Astrocyte (in vitro differentiated cells and primary cell): ENCODE measurements at regions not wholly inside any gene's neighbourhood (a gene's known extent, or its start where the extent isn't known, plus 50 kb on each side); places are given as distances from the start of the nearest gene placed in this dataset.
"Not testable (repeated sequence)": the region's sequence is repeated elsewhere in the genome, so short reads cannot be mapped to it uniquely, and the experiment has no call there.

Source experiments
- DNase-seq: peaks from one replicate; pipeline ENCODE4 v3.0.0-alpha.2; 2010; ENCODE audit warnings: low read depth
- FAIRE-seq: peaks from 2 replicates; lab custom pipeline; 2011; peaks lifted over from hg19 to GRCh38; lab: Jason Lieb, UNC
- H2AFZ ChIP-seq: 2 replicates; pipeline ENCODE4 v1.6.0; 2012; ENCODE audit warnings: low read depth, low read length, inconsistent platforms
- H3K27ac ChIP-seq: 2 replicates; pipeline ENCODE4 v1.5.1; 2011; ENCODE audit warnings: low read depth, low read length, inconsistent platforms
- H3K27me3 ChIP-seq: 2 replicates; pipeline ENCODE4 v1.6.0; 2011; ENCODE audit warnings: low read length, inconsistent platforms; ENCODE audit not compliant: insufficient read depth
- H3K36me3 ChIP-seq: 2 replicates; pipeline ENCODE4 v1.5.1; 2011; ENCODE audit warnings: low read length, inconsistent platforms; ENCODE audit not compliant: insufficient read depth
- H3K4me1 ChIP-seq: 2 replicates; pipeline ENCODE4 v1.5.1; 2011; ENCODE audit warnings: low read length, inconsistent platforms; ENCODE audit not compliant: insufficient read depth
- H3K4me2 ChIP-seq: 2 replicates; pipeline ENCODE4 v1.6.0; 2012; ENCODE audit warnings: low read length, inconsistent platforms
- H3K4me3 ChIP-seq: 2 replicates; pipeline ENCODE4 v1.5.1; 2011; ENCODE audit warnings: low read depth, mild to moderate bottlenecking, low read length, inconsistent platforms; ENCODE audit not compliant: insufficient read depth
- H3K79me2 ChIP-seq: 2 replicates; pipeline ENCODE4 v1.6.0; 2012; ENCODE audit warnings: mild to moderate bottlenecking, low read length, inconsistent platforms; ENCODE audit not compliant: insufficient read depth
- H3K9ac ChIP-seq: 2 replicates; pipeline ENCODE4 v1.6.0; 2012; ENCODE audit warnings: mild to moderate bottlenecking, low read length, inconsistent platforms
- H3K9me3 ChIP-seq: 2 replicates; pipeline ENCODE4 v1.5.1; 2012; ENCODE audit warnings: low read depth, mild to moderate bottlenecking, low read length, inconsistent platforms; ENCODE audit not compliant: insufficient read depth
- H4K20me1 ChIP-seq: 2 replicates; pipeline ENCODE4 v1.6.0; 2012; ENCODE audit warnings: low read length, inconsistent platforms; ENCODE audit not compliant: insufficient read depth
- H3K27ac Mint-ChIP-seq: one replicate; pipeline ENCODE4 v1.8.0; 2021; ENCODE audit warnings: mild to moderate bottlenecking, mixed read lengths; ENCODE audit not compliant: unreplicated experiment
- H3K27me3 Mint-ChIP-seq: one replicate; pipeline ENCODE4 v1.8.0; 2021; ENCODE audit warnings: low read depth, mixed read lengths; ENCODE audit not compliant: unreplicated experiment
- H3K36me3 Mint-ChIP-seq: one replicate; pipeline ENCODE4 v1.8.0; 2021; ENCODE audit warnings: low read depth, mixed read lengths; ENCODE audit not compliant: unreplicated experiment
- H3K4me1 Mint-ChIP-seq: one replicate; pipeline ENCODE4 v1.8.0; 2021; ENCODE audit warnings: low read depth, mixed read lengths; ENCODE audit not compliant: unreplicated experiment
- H3K4me3 Mint-ChIP-seq: one replicate; pipeline ENCODE4 v1.8.0; 2021; ENCODE audit warnings: mild to moderate bottlenecking, moderate library complexity, mixed read lengths; ENCODE audit not compliant: unreplicated experiment
- H3K9me3 Mint-ChIP-seq: one replicate; pipeline ENCODE4 v1.8.0; 2021; ENCODE audit warnings: mild to moderate bottlenecking, mixed read lengths; ENCODE audit not compliant: unreplicated experiment
- EZH2 ChIP-seq: IDR thresholded peaks from 2 replicates; pipeline ENCODE4 v1.6.1; 2012; ENCODE audit warnings: mild to moderate bottlenecking, low read length, inconsistent platforms; ENCODE audit not compliant: insufficient read depth
- TF ChIP-seq, protein P1 (sequence below): IDR thresholded peaks from 2 replicates; pipeline ENCODE4 v1.5.1; 2011; ENCODE audit warnings: low read depth, mild to moderate bottlenecking, inconsistent platforms, low read length, moderate library complexity; ENCODE audit not compliant: insufficient read depth

DNA sequence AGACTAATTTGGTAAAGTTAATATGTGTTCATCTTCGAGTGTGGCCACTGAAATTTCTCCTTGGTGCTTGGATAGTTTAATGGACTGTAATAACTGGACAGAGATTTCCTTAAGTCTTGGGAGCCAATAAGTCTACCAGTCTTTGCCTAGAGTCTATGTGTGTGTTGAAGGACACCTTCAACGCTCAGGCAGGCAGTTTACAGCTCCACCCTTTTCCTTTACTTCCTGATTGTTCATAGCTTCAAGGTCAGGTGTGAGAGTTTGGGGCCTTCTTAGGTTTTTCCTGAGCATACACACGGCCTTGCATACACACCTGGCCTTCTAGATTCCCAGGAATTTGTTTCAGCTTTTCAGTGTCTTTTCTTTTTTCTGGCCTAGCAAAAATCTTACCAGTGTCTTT lies 355.3 kb upstream of the AMOT start:
- no peaks in the 10 kb centered on the region for H3K9me3 ChIP-seq
- no peaks in the 10 kb centered on the region for H3K4me1 Mint-ChIP-seq
- no peaks in the 10 kb centered on the region for H3K79me2 ChIP-seq
- H2AFZ ChIP-seq = no peak overlapping the region
- no peaks in the 10 kb centered on the region for H4K20me1 ChIP-seq
- H3K4me2 ChIP-seq = no peak overlapping the region
- H3K4me3 Mint-ChIP-seq = no peak overlapping the region
- H3K4me3 ChIP-seq = no peak overlapping the region
- no peaks in the 10 kb centered on the region for H3K4me1 ChIP-seq
- no peak overlapping the region for H3K27ac ChIP-seq
- H3K9me3 Mint-ChIP-seq = no peaks in the 10 kb centered on the region
- no peaks in the 10 kb centered on the region for H3K27me3 ChIP-seq
- H3K9ac ChIP-seq = no peak overlapping the region
- no peaks in the 10 kb centered on the region for H3K36me3 Mint-ChIP-seq
- H3K36me3 ChIP-seq = no peaks in the 10 kb centered on the region
- no peak for DNase-seq
- no peaks in the 10 kb centered on the region for H3K27me3 Mint-ChIP-seq
- no peak for TF ChIP-seq EZH2
- TF ChIP-seq, protein P1, sequence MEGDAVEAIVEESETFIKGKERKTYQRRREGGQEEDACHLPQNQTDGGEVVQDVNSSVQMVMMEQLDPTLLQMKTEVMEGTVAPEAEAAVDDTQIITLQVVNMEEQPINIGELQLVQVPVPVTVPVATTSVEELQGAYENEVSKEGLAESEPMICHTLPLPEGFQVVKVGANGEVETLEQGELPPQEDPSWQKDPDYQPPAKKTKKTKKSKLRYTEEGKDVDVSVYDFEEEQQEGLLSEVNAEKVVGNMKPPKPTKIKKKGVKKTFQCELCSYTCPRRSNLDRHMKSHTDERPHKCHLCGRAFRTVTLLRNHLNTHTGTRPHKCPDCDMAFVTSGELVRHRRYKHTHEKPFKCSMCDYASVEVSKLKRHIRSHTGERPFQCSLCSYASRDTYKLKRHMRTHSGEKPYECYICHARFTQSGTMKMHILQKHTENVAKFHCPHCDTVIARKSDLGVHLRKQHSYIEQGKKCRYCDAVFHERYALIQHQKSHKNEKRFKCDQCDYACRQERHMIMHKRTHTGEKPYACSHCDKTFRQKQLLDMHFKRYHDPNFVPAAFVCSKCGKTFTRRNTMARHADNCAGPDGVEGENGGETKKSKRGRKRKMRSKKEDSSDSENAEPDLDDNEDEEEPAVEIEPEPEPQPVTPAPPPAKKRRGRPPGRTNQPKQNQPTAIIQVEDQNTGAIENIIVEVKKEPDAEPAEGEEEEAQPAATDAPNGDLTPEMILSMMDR = no peak
- FAIRE-seq = peak; percentile 64
- H3K27ac Mint-ChIP-seq = no peak overlapping the region

DNA sequence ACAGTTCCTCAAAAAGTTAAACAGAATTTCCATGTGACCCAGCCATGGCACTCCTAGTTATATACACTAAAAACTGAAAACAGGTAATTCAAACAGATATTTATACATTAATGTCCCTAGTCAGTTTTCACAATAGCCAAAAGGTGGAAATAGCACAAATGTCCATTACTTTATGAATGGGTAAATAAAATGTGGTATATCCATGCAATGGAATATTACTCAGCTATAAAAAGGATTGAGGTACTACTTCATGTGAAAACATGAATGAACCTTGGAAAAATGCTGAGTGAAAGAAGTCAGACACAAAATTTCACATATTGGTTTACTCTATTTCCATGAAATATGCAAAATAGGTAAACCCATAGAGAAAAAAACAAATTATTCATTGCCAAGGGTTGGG lies 351.8 kb upstream of the AMOT start:
- DNase-seq (no peak), FAIRE-seq (peak; percentile 20)
- no peaks in the 10 kb centered on the region for H3K27me3 ChIP-seq
- H3K27ac Mint-ChIP-seq = no peak overlapping the region
- no peaks in the 10 kb centered on the region for H3K4me1 Mint-ChIP-seq
- H3K27ac ChIP-seq = no peak overlapping the region
- H3K27me3 Mint-ChIP-seq = no peaks in the 10 kb centered on the region
- TF ChIP-seq, protein P1 = no peak
- no peak for TF ChIP-seq EZH2
- H4K20me1 ChIP-seq = no peaks in the 10 kb centered on the region
- H3K9me3 ChIP-seq = no peaks in the 10 kb centered on the region
- no peak overlapping the region for H3K4me2 ChIP-seq
- no peak overlapping the region for H3K9ac ChIP-seq
- no peaks in the 10 kb centered on the region for H3K79me2 ChIP-seq
- no peaks in the 10 kb centered on the region for H3K36me3 Mint-ChIP-seq
- H3K4me3 ChIP-seq = no peak overlapping the region
- no peaks in the 10 kb centered on the region for H3K9me3 Mint-ChIP-seq
- H3K36me3 ChIP-seq = no peaks in the 10 kb centered on the region
- H3K4me1 ChIP-seq = no peaks in the 10 kb centered on the region
- H3K4me3 Mint-ChIP-seq = no peak overlapping the region
- no peak overlapping the region for H2AFZ ChIP-seq

DNA sequence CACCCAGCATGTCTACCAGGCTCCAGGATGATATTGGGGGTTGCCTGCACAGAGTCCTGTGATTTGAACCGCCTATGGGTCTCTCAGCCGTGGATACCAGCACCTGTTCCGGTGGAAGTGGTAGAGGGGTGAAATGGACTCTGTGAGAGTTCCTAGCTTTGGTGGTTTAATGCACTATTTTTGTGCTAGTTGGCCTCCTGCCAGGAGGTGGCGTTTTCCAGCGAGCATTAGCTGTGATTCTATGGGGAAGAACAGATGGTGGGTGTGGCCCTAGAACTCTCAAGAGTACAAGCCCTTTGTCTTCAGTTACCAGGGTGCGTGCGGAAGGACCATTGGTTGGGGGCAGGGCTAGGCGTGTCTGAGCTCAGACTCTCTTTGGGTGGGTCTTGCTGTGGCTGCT lies 316.9 kb upstream of the AMOT start:
- no peak for TF ChIP-seq EZH2
- TF ChIP-seq, protein P1 = no peak
- Mint-ChIP-seq H3K27ac (no peak overlapping the region), H3K36me3 (no peaks in the 10 kb centered on the region), H3K4me3 (no peak overlapping the region), H3K9me3 (no peaks in the 10 kb centered on the region), H3K4me1 (no peaks in the 10 kb centered on the region), H3K27me3 (no peaks in the 10 kb centered on the region)
- H3K4me2 ChIP-seq = no peak overlapping the region
- no peaks in the 10 kb centered on the region for H3K27me3 ChIP-seq
- FAIRE-seq (peak; percentile 34), DNase-seq (no peak)
- H3K27ac ChIP-seq = no peak overlapping the region
- no peaks in the 10 kb centered on the region for H3K36me3 ChIP-seq
- no peaks in the 10 kb centered on the region for H4K20me1 ChIP-seq
- H2AFZ ChIP-seq = no peak overlapping the region
- no peak overlapping the region for H3K9ac ChIP-seq
- H3K4me3 ChIP-seq = no peak overlapping the region
- H3K9me3 ChIP-seq = no peaks in the 10 kb centered on the region
- H3K79me2 ChIP-seq = no peaks in the 10 kb centered on the region
- no peaks in the 10 kb centered on the region for H3K4me1 ChIP-seq

DNA sequence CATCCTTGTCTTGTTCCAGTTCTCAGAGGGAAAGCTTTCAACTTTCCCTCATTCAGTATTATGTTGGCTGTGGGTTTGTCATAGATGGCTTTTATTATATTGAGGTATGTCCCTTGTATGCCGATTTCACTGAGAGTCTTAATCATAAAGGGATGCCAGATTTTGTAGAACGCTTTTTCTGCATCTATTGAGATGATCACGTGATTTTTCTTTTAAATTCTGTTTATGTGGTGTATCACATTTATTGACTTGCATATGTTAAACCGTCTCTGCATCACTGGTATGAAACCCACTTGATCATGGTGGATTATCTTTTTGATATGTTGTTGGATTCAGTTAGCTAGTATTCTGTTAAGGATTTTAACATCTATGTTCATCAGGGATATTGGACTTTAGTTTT lies 313.7 kb upstream of the AMOT start:
- H3K4me2 ChIP-seq, H3K36me3 ChIP-seq, H3K27me3 Mint-ChIP-seq, H3K9me3 Mint-ChIP-seq, H3K9ac ChIP-seq, DNase-seq, H3K79me2 ChIP-seq, H3K36me3 Mint-ChIP-seq, H4K20me1 ChIP-seq, H3K27ac ChIP-seq, H3K27ac Mint-ChIP-seq, H3K4me1 Mint-ChIP-seq, H3K4me3 Mint-ChIP-seq, H2AFZ ChIP-seq, H3K27me3 ChIP-seq, H3K4me3 ChIP-seq, H3K9me3 ChIP-seq, H3K4me1 ChIP-seq: not testable (repeated sequence)
- peak; percentile 71 for FAIRE-seq
